ENCODE measurements at regions not wholly inside any gene's neighbourhood (a gene's known extent, or its start where the extent isn't known, plus 50 kb on each side); places are given as distances from the start of the nearest gene placed in this dataset.

DNA sequence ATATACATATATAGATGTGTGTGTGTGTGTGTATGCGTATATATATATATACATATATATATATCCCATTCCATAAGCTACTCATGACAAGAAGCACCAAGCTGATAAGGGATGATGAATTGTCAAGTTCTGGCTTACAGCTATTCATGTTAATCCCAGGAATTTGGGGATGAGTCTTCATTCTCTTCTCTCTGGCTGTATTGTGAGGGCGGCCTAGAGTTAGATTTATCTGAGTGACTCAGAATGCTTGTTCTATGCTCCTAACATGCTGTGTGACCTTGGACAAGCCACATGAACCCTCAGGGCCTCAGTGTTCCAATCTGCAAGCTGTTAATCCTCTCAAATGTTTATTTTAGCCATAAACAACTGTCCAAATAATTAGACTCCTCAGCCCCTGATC is 749.0 kb downstream of the MED13L start:
- DNase-seq (no peak), ATAC-seq (no peak)
- no peaks in the 10 kb centered on the region for H3K4me1 ChIP-seq
- no peak overlapping the region for H3K4me3 ChIP-seq
- no peaks in the 10 kb centered on the region for H3K36me3 ChIP-seq
- H3K27me3 ChIP-seq = no peaks in the 10 kb centered on the region
- WGBS (ENCODE audit: insufficient coverage, low coverage, low lambda C conversion rate, missing lambda C conversion rate) = 90% methylated on average over 2 of the region's 2 CpGs
- H3K9me3 ChIP-seq = no peaks in the 10 kb centered on the region
- no peak overlapping the region for H3K27ac ChIP-seq
- TF ChIP-seq, protein P1, sequence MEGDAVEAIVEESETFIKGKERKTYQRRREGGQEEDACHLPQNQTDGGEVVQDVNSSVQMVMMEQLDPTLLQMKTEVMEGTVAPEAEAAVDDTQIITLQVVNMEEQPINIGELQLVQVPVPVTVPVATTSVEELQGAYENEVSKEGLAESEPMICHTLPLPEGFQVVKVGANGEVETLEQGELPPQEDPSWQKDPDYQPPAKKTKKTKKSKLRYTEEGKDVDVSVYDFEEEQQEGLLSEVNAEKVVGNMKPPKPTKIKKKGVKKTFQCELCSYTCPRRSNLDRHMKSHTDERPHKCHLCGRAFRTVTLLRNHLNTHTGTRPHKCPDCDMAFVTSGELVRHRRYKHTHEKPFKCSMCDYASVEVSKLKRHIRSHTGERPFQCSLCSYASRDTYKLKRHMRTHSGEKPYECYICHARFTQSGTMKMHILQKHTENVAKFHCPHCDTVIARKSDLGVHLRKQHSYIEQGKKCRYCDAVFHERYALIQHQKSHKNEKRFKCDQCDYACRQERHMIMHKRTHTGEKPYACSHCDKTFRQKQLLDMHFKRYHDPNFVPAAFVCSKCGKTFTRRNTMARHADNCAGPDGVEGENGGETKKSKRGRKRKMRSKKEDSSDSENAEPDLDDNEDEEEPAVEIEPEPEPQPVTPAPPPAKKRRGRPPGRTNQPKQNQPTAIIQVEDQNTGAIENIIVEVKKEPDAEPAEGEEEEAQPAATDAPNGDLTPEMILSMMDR (IDR thresholded peaks at IDR 0.05) = no peak
- TF ChIP-seq POLR2A (IDR thresholded peaks at IDR 0.05) = no peak
- intact Hi-C loops (cut with DNase I) = no loop called here

DNA sequence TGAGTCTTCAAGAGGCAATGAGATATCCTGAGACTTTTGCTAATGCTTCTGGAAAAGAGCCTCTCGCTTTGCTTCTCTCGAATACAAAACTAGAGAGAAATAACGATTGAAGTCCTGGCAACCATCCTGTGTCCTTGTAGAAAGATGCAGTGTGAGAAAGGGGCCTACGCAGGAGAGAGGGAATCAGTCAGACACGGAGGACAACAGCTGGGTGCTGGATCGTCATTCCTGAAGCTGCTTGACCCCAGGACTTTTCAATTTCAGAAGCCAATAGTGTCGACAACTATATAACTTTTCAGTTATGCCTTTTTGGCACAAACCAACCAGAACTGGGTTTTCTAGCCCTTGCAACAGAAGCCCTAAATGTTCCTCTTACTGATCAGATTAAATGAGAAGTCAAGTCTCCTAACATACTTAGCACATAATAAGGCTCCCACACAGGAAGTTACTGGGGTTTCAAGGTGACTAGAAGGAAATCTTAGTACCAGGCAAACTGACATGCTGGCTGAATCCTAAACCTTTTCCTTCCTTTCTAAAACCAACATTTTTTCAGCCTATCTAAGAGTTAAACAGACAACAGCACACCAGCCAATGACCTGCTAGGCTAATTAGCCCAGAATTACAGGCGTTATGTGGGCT is 755.6 kb downstream of the MED13L start:
- no peak for TF ChIP-seq POLR2A (IDR thresholded peaks at IDR 0.05)
- TF ChIP-seq, protein P1 (IDR thresholded peaks at IDR 0.05) = no peak
- ATAC-seq (no peak), DNase-seq (no peak)
- Histone ChIP-seq H3K27me3 (no peaks in the 10 kb centered on the region), H3K4me1 (no peaks in the 10 kb centered on the region), H3K4me3 (no peak overlapping the region), H3K9me3 (no peaks in the 10 kb centered on the region), H3K27ac (no peak overlapping the region), H3K36me3 (no peaks in the 10 kb centered on the region)
- intact Hi-C loops (cut with DNase I) = no loop called here
- 48% methylated on average over 8 of the region's 8 CpGs for WGBS (ENCODE audit: insufficient coverage, low coverage, low lambda C conversion rate, missing lambda C conversion rate)

DNA sequence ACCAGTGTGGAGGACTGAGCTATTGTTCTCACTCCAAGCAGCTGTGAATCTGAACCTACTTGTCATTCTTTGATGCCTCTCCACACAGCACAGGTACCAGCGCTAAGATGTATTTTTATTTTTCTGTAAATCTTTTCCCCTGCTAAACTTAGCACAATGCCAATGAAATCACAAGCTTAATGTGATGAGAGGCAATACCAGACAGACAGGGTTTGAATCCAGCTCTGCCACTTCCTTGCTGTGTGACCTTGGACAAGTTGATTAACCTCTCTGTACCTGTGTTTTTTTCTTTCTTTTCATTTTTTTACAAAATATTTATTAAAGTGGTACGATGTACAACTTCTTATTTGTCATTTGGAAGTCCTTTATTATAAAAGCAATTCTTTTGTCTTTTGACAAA is 757.6 kb downstream of the MED13L start:
- intact Hi-C loops (cut with DNase I) = no loop called here
- 63% methylated on average over 2 of the region's 2 CpGs for WGBS (ENCODE audit: insufficient coverage, low coverage, low lambda C conversion rate, missing lambda C conversion rate)
- DNase-seq (no peak), ATAC-seq (no peak)
- Histone ChIP-seq H3K27ac (no peak overlapping the region), H3K9me3 (no peaks in the 10 kb centered on the region), H3K27me3 (no peaks in the 10 kb centered on the region), H3K4me1 (no peaks in the 10 kb centered on the region), H3K4me3 (no peak overlapping the region), H3K36me3 (no peaks in the 10 kb centered on the region)
- no peak for TF ChIP-seq POLR2A (IDR thresholded peaks at IDR 0.05)
- TF ChIP-seq, protein P1 (IDR thresholded peaks at IDR 0.05) = no peak

DNA sequence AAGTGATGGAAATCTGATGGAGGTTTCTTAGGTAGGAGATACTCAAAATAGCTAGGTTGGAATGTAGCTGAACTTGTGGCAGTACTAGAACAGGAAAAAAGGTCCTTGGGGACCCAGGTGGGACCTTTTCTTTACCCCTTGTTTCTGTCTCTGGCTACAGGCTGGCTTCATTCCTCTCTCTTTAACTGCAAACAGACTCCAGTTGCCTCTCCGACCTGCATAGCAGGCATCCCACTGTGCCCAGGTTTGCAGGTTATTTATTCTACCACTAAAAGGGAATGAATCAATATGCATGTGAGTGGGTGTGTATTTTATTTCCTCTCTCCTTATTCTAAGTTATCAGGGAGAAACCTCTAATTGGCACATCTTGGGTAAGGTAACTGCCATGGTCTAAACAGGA is 758.1 kb downstream of the MED13L start:
- Histone ChIP-seq H3K9me3 (no peaks in the 10 kb centered on the region), H3K36me3 (no peaks in the 10 kb centered on the region), H3K4me3 (no peak overlapping the region), H3K4me1 (no peaks in the 10 kb centered on the region), H3K27me3 (no peaks in the 10 kb centered on the region), H3K27ac (no peak overlapping the region)
- ATAC-seq (no peak), DNase-seq (no peak)
- intact Hi-C loops (cut with DNase I) = no loop called here
- TF ChIP-seq, protein P1 (IDR thresholded peaks at IDR 0.05) = no peak
- TF ChIP-seq POLR2A (IDR thresholded peaks at IDR 0.05) = no peak
- WGBS (ENCODE audit: insufficient coverage, low coverage, low lambda C conversion rate, missing lambda C conversion rate) = 67% methylated on average over 1 of the region's 1 CpG

DNA sequence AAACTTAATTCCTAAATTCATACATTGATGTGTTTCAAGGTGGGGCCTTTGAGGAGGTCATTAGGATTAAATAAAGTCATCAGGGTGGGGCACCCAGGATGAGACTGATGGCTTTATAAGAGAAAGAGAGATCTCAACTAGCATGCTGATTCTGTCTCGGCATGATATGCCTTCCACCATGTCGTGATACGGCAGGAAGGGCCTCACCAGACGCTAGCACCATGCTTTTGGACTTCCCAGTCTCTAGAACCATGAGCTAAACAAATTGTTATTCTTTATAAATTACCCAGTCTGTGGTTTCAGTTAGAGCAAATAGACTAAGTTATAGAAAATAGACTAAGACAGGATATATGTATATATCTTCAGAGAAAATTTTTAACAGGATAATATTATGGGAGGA is 759.6 kb downstream of the MED13L start:
- DNase-seq = no peak
- H3K4me1 ChIP-seq = no peaks in the 10 kb centered on the region
- intact Hi-C loops (cut with DNase I) = no loop called here
- no peak for ATAC-seq
- H3K9me3 ChIP-seq = no peaks in the 10 kb centered on the region
- TF ChIP-seq, protein P1 (IDR thresholded peaks at IDR 0.05) = no peak
- no peak for TF ChIP-seq POLR2A (IDR thresholded peaks at IDR 0.05)
- 91% methylated on average over 4 of the region's 4 CpGs for WGBS (ENCODE audit: insufficient coverage, low coverage, low lambda C conversion rate, missing lambda C conversion rate)
- no peak overlapping the region for H3K27ac ChIP-seq
- no peak overlapping the region for H3K4me3 ChIP-seq
- H3K36me3 ChIP-seq = no peaks in the 10 kb centered on the region
- no peaks in the 10 kb centered on the region for H3K27me3 ChIP-seq
